Neural progenitor cell (in vitro differentiated cells): ENCODE measurements at regions not wholly inside any gene's neighbourhood (a gene's known extent, or its start where the extent isn't known, plus 50 kb on each side); places are given as distances from the start of the nearest gene placed in this dataset.

ENCODE experiments used
- DNase-seq: peaks from one replicate; pipeline ENCODE4 v3.0.0-alpha.2; 2016; ENCODE audit warnings: low spot score
- H2AFZ ChIP-seq: fragments of 200-600 bp; sonication (generic); replicated peaks from 2 replicates; pipeline ENCODE4 v1.6.1; 2016; ENCODE audit warnings: antibody characterized with exemption
- H3F3A ChIP-seq: fragments of 200-600 bp; sonication (generic); 2 replicates; pipeline ENCODE4 v1.6.1; 2016; ENCODE audit warnings: antibody characterized with exemption, low read depth
- H3K27ac ChIP-seq: fragments of 200-600 bp; sonication (generic); 2 replicates; pipeline ENCODE4 v1.5.1; 2016; ENCODE audit warnings: mild to moderate bottlenecking
- H3K27me3 ChIP-seq: fragments of 200-600 bp; sonication (generic); 2 replicates; pipeline ENCODE4 v1.6.1; 2016; ENCODE audit warnings: mild to moderate bottlenecking, moderate library complexity
- H3K36me3 ChIP-seq: fragments of 200-600 bp; sonication (generic); 2 replicates; pipeline ENCODE4 v1.5.1; 2016
- H3K4me1 ChIP-seq: fragments of 200-600 bp; sonication (generic); 2 replicates; pipeline ENCODE4 v1.6.1; 2016; ENCODE audit warnings: mixed run types
- H3K4me2 ChIP-seq: fragments of 200-600 bp; sonication (generic); 2 replicates; pipeline ENCODE4 v1.6.1; 2016
- H3K4me3 ChIP-seq: fragments of 200-600 bp; sonication (generic); 2 replicates; pipeline ENCODE4 v1.5.1; 2016
- H3K79me2 ChIP-seq: fragments of 200-600 bp; sonication (generic); 2 replicates; pipeline ENCODE4 v1.6.1; 2016; ENCODE audit warnings: low read depth
- H3K9ac ChIP-seq: fragments of 200-600 bp; sonication (generic); 2 replicates; pipeline ENCODE4 v1.6.1; 2016
- H3K9me3 ChIP-seq: fragments of 200-600 bp; sonication (generic); 2 replicates; pipeline ENCODE4 v1.5.1; 2016; ENCODE audit warnings: low read depth
- H4K20me1 ChIP-seq: fragments of 200-600 bp; sonication (generic); 2 replicates; pipeline ENCODE4 v1.6.1; 2016; ENCODE audit warnings: low read depth
- H3K27ac Mint-ChIP-seq: 3 replicates; pipeline ENCODE4 v1.8.0; 2021; ENCODE audit warnings: mixed read lengths
- H3K27me3 Mint-ChIP-seq: 2 replicates; pipeline ENCODE4 v1.8.0; 2022; ENCODE audit warnings: low read depth, mild to moderate bottlenecking, inconsistent platforms, moderate library complexity, mixed read lengths; ENCODE audit not compliant: insufficient read depth
- H3K36me3 Mint-ChIP-seq: 3 replicates; pipeline ENCODE4 v1.8.0; 2021; ENCODE audit warnings: mixed read lengths
- H3K4me1 Mint-ChIP-seq: 3 replicates; pipeline ENCODE4 v1.8.0; 2021; ENCODE audit warnings: mixed read lengths
- H3K4me3 Mint-ChIP-seq: 3 replicates; pipeline ENCODE4 v1.8.0; 2021; ENCODE audit warnings: mild to moderate bottlenecking, moderate library complexity, mixed read lengths
- H3K9me3 Mint-ChIP-seq: 3 replicates; pipeline ENCODE4 v1.8.0; 2020; ENCODE audit warnings: mixed read lengths
- CTCF ChIP-seq: fragments of 200-600 bp; sonication (generic); IDR thresholded peaks from 2 replicates; pipeline ENCODE4 v1.5.1; 2017; ENCODE audit warnings: antibody characterized with exemption, mild to moderate bottlenecking
- EZH2 ChIP-seq: fragments of 200-600 bp; sonication (generic); IDR thresholded peaks from 2 replicates; pipeline ENCODE4 v1.6.1; 2017; ENCODE audit warnings: antibody characterized with exemption, mild to moderate bottlenecking, moderate library complexity
- EZH2phosphoT487 ChIP-seq: fragments of 200-600 bp; sonication (generic); IDR thresholded peaks from 2 replicates; pipeline ENCODE4 v1.6.1; 2017; ENCODE audit warnings: antibody characterized with exemption

- Histone ChIP-seq H3K4me3 (no peak overlapping the region), H3K79me2 (no peaks in the 10 kb centered on the region), H3K4me1 (no peaks in the 10 kb centered on the region), H3K36me3 (no peaks in the 10 kb centered on the region), H2AFZ (no peak overlapping the region), H3K9ac (no peak overlapping the region), H3K4me2 (no peak overlapping the region), H3K27me3 (no peaks in the 10 kb centered on the region), H3K9me3 (peaks cover 7% of the 10 kb centered on the region), H4K20me1 (no peaks in the 10 kb centered on the region), H3K27ac (no peak overlapping the region), H3F3A (no peaks in the 10 kb centered on the region)
- H3K27me3 Mint-ChIP-seq: peaks cover 6% of the 10 kb centered on the region
- no peak overlapping the region for H3K4me3 Mint-ChIP-seq
- TF ChIP-seq CTCF: no peak
- TF ChIP-seq EZH2phosphoT487: no peak
- TF ChIP-seq EZH2: no peak
- no peaks in the 10 kb centered on the region for H3K4me1 Mint-ChIP-seq
- no peak overlapping the region for H3K27ac Mint-ChIP-seq
- H3K36me3 Mint-ChIP-seq: no peaks in the 10 kb centered on the region
- peaks cover 16% of the 10 kb centered on the region for H3K9me3 Mint-ChIP-seq
- DNase-seq: no peak
These were observed 133.4 kb downstream of the HAO1 start for GRCh38 chr20:7806831-7807230.

GRCh38 chr20:7817286-7817685 is 123.0 kb downstream of the HAO1 start:
- Mint-ChIP-seq H3K27ac (no peak overlapping the region), H3K9me3 (no peaks in the 10 kb centered on the region), H3K36me3 (no peaks in the 10 kb centered on the region), H3K4me1 (no peaks in the 10 kb centered on the region), H3K27me3 (no peaks in the 10 kb centered on the region), H3K4me3 (no peak overlapping the region)
- H2AFZ ChIP-seq: no peak overlapping the region
- H3K9me3 ChIP-seq: no peaks in the 10 kb centered on the region
- no peak for DNase-seq
- no peak overlapping the region for H3K4me2 ChIP-seq
- H3K27ac ChIP-seq: no peak overlapping the region
- H4K20me1 ChIP-seq: no peaks in the 10 kb centered on the region
- no peaks in the 10 kb centered on the region for H3K27me3 ChIP-seq
- H3K4me3 ChIP-seq: no peak overlapping the region
- H3F3A ChIP-seq: no peaks in the 10 kb centered on the region
- H3K79me2 ChIP-seq: no peaks in the 10 kb centered on the region
- H3K9ac ChIP-seq: no peak overlapping the region
- no peak for TF ChIP-seq CTCF
- TF ChIP-seq EZH2: no peak
- no peak for TF ChIP-seq EZH2phosphoT487
- H3K4me1 ChIP-seq: no peaks in the 10 kb centered on the region
- no peaks in the 10 kb centered on the region for H3K36me3 ChIP-seq

- no peak overlapping the region for H3K4me3 ChIP-seq
- Mint-ChIP-seq H3K4me1 (no peaks in the 10 kb centered on the region), H3K9me3 (no peaks in the 10 kb centered on the region), H3K4me3 (no peak overlapping the region), H3K27ac (no peak overlapping the region), H3K36me3 (no peaks in the 10 kb centered on the region), H3K27me3 (no peaks in the 10 kb centered on the region)
- DNase-seq: no peak
- H3K4me1 ChIP-seq: no peaks in the 10 kb centered on the region
- no peaks in the 10 kb centered on the region for H3K9me3 ChIP-seq
- H3K27me3 ChIP-seq: no peaks in the 10 kb centered on the region
- H4K20me1 ChIP-seq: no peaks in the 10 kb centered on the region
- H3K36me3 ChIP-seq: no peaks in the 10 kb centered on the region
- no peak overlapping the region for H3K9ac ChIP-seq
- H2AFZ ChIP-seq: no peak overlapping the region
- H3K79me2 ChIP-seq: no peaks in the 10 kb centered on the region
- TF ChIP-seq EZH2phosphoT487 (no peak), CTCF (no peak), EZH2 (no peak)
- H3K27ac ChIP-seq: no peak overlapping the region
- H3K4me2 ChIP-seq: no peak overlapping the region
- no peaks in the 10 kb centered on the region for H3F3A ChIP-seq
These were observed 121.8 kb downstream of the HAO1 start for GRCh38 chr20:7818477-7818876.

- Histone ChIP-seq H3K9ac (no peak overlapping the region), H3K27ac (no peak overlapping the region), H3K36me3 (no peaks in the 10 kb centered on the region), H3K27me3 (no peaks in the 10 kb centered on the region), H3K4me1 (no peaks in the 10 kb centered on the region), H3K4me2 (no peak overlapping the region), H3K4me3 (no peak overlapping the region), H2AFZ (no peak overlapping the region), H3F3A (no peaks in the 10 kb centered on the region), H4K20me1 (no peaks in the 10 kb centered on the region), H3K9me3 (no peaks in the 10 kb centered on the region), H3K79me2 (no peaks in the 10 kb centered on the region)
- DNase-seq: no peak
- no peak overlapping the region for H3K4me3 Mint-ChIP-seq
- no peaks in the 10 kb centered on the region for H3K27me3 Mint-ChIP-seq
- H3K36me3 Mint-ChIP-seq: no peaks in the 10 kb centered on the region
- no peaks in the 10 kb centered on the region for H3K9me3 Mint-ChIP-seq
- H3K4me1 Mint-ChIP-seq: no peaks in the 10 kb centered on the region
- no peak overlapping the region for H3K27ac Mint-ChIP-seq
- TF ChIP-seq EZH2 (no peak), EZH2phosphoT487 (no peak), CTCF (no peak)
These were observed 119.4 kb downstream of the HAO1 start for GRCh38 chr20:7820897-7821296.
